ENCODE measurements at regions not wholly inside any gene's neighbourhood (a gene's known extent, or its start where the extent isn't known, plus 50 kb on each side); places are given as distances from the start of the nearest gene placed in this dataset.

DNA sequence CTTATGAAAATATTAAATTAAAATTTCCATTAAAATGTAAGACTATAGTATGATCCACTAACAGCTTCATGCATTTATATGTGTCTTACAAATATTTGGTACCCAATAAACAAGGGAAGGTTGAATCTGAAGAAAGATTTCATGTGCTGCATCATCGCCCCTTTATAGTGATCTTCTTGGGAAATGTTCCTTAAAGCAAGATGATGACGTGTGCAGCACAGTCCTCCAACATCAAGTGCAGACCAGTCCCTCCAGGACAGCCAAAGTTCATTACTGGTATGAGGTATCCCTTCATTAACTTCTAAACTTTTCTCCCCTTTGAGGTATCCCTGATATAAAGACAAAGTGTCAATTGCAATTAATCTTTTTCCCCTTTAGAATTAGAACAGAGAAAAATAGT is 567.0 kb downstream of the METTL15 start:
- Histone ChIP-seq H3K36me3 (ENCODE audit: insufficient read depth, insufficient read length, low read length) (no peaks in the 10 kb centered on the region), H3K4me3 (ENCODE audit: insufficient read length, low read depth) (no peak overlapping the region), H3K4me1 (ENCODE audit: insufficient read depth, insufficient read length) (no peaks in the 10 kb centered on the region), H3K9me3 (ENCODE audit: insufficient read depth, low read length) (no peaks in the 10 kb centered on the region), H3K9ac (ENCODE audit: insufficient read length, low read depth) (no peak overlapping the region), H3K27me3 (ENCODE audit: insufficient read depth, insufficient read length) (no peaks in the 10 kb centered on the region)
- DNase-seq (ENCODE audit: low read depth, low spot score), result no peak
- TF ChIP-seq SUZ12 (IDR thresholded peaks at IDR 0.05; ENCODE audit: extremely low read depth, insufficient read depth, insufficient read length) (no peak), ZNF274 (IDR thresholded peaks at IDR 0.05; ENCODE audit: low read depth, low read length) (no peak), YY1 (IDR thresholded peaks at IDR 0.05; ENCODE audit: insufficient read depth, insufficient read length) (no peak)

DNA sequence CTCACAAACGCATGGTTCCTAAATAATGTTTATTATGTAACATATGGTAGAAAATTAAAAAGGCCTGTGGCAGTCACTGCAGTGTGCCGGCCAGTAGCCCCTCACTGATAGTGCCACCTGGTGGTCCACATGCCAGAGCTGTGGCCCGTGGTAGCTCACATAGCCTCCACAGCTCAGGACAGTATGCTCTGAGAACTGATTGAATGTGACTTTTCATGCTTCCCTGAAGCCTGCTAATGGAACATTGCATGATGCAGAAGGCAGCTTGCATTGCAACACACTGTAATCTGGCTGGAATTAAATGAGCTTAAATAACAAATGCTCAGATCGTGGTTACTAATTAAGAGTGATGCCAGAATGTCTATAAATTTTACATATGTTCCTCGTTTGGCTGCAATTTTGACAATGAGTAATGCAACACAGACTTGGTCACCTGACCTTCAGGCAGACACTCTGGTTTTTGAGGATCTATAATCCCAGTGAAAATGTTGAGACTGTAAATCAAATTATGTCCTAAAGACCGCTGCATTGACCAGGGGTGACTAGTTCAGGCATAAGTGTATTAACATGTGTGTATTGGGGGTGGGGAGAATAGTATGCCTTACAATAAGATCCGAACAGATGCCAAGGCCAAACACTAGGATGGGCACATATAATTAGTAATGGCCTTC is 566.4 kb downstream of the METTL15 start:
- Histone ChIP-seq H3K36me3 (ENCODE audit: insufficient read depth, insufficient read length, low read length) (no peaks in the 10 kb centered on the region), H3K27me3 (ENCODE audit: insufficient read depth, insufficient read length) (no peaks in the 10 kb centered on the region), H3K4me1 (ENCODE audit: insufficient read depth, insufficient read length) (no peaks in the 10 kb centered on the region), H3K9ac (ENCODE audit: insufficient read length, low read depth) (no peak overlapping the region), H3K9me3 (ENCODE audit: insufficient read depth, low read length) (no peaks in the 10 kb centered on the region), H3K4me3 (ENCODE audit: insufficient read length, low read depth) (no peak overlapping the region)
- TF ChIP-seq ZNF274 (IDR thresholded peaks at IDR 0.05; ENCODE audit: low read depth, low read length) (no peak), SUZ12 (IDR thresholded peaks at IDR 0.05; ENCODE audit: extremely low read depth, insufficient read depth, insufficient read length) (no peak), YY1 (IDR thresholded peaks at IDR 0.05; ENCODE audit: insufficient read depth, insufficient read length) (no peak)
- peak; percentile 5 for DNase-seq (ENCODE audit: low read depth, low spot score)

DNA sequence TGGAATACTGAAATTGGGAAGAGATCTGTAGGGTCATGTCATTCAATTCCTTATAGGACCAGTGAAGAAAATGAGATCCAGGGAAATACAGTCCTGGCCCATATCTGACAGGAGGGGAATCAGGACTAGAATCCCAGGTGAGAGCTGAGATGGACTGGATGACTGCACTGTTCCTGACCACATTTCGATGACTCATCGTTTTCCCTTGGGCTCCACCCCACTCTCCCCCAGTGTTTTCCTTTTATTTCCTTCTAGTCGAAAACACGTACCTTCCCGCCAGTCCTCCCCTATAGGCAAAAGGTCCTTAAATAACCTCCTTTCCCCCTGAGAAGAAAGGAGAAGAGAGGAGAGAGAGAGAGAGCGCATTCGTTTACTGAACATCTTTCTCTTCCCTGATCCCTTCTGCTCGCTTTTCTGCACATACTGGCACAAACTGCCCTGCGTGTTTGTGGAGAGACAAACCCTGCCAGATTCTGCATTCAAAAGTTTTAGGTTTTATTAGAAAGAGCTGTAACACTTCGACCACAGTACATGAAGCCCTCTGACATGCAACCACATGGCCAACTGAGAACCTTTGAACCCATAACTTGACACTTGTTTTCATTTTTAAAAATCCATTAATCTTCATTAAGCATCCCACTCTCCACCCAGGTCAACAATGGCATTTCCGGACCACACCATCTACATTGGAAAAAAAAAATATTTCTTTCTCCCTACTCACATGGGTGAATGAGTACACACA is 565.7 kb downstream of the METTL15 start:
- Histone ChIP-seq H3K4me1 (ENCODE audit: insufficient read depth, insufficient read length) (no peaks in the 10 kb centered on the region), H3K9ac (ENCODE audit: insufficient read length, low read depth) (no peak overlapping the region), H3K4me3 (ENCODE audit: insufficient read length, low read depth) (no peak overlapping the region), H3K9me3 (ENCODE audit: insufficient read depth, low read length) (no peaks in the 10 kb centered on the region), H3K36me3 (ENCODE audit: insufficient read depth, insufficient read length, low read length) (no peaks in the 10 kb centered on the region), H3K27me3 (ENCODE audit: insufficient read depth, insufficient read length) (no peaks in the 10 kb centered on the region)
- DNase-seq (ENCODE audit: low read depth, low spot score), result no peak
- TF ChIP-seq YY1 (IDR thresholded peaks at IDR 0.05; ENCODE audit: insufficient read depth, insufficient read length) (no peak), SUZ12 (IDR thresholded peaks at IDR 0.05; ENCODE audit: extremely low read depth, insufficient read depth, insufficient read length) (no peak)

DNA sequence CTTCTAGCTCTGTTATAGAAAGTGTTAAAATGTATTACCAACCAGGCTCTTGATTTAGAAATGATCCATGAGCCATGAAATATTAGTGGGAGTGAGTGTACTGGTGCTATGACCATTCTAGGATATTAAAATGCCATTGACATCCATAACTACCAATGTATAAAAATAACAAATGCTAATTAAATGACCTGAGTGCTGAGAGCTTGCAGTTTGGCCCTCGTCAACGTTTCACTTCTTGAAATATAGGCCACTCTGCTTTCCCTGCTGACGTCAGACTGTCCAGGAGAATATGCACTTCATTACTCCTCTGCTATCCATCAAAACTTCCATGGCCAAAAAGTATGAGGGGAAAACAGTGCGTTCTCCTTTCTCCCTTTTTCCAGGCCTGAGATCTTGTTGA is 563.1 kb downstream of the METTL15 start:
- no peaks in the 10 kb centered on the region for H3K4me1 ChIP-seq (ENCODE audit: insufficient read depth, insufficient read length)
- no peak for DNase-seq (ENCODE audit: low read depth, low spot score)
- H3K36me3 ChIP-seq (ENCODE audit: insufficient read depth, insufficient read length, low read length), result no peaks in the 10 kb centered on the region
- no peak overlapping the region for H3K9ac ChIP-seq (ENCODE audit: insufficient read length, low read depth)
- H3K9me3 ChIP-seq (ENCODE audit: insufficient read depth, low read length), result no peaks in the 10 kb centered on the region
- no peak overlapping the region for H3K4me3 ChIP-seq (ENCODE audit: insufficient read length, low read depth)
- no peak for TF ChIP-seq YY1 (IDR thresholded peaks at IDR 0.05; ENCODE audit: insufficient read depth, insufficient read length)
- TF ChIP-seq ZNF274 (IDR thresholded peaks at IDR 0.05; ENCODE audit: low read depth, low read length), result no peak
- no peak for TF ChIP-seq SUZ12 (IDR thresholded peaks at IDR 0.05; ENCODE audit: extremely low read depth, insufficient read depth, insufficient read length)
- no peaks in the 10 kb centered on the region for H3K27me3 ChIP-seq (ENCODE audit: insufficient read depth, insufficient read length)

DNA sequence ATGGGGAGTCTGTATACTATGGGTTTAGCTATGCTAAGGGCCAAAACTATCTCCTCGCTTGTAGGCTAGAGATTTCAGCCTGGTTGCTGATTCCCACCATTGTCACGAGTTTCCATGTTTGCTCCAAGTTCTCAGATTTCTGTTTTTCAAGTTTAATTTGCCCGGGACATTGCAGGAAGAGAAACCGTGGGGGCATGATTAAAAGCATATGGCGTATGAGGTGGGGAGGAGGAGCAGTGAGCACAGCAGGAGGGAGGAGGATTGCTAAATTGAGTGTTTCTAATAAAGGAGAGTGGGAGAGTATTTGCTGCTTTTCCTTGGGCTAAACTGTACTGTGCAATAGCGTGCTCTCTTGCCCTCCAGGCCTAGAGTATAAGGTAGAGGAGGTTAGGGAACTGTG is 558.4 kb downstream of the METTL15 start:
- DNase-seq (ENCODE audit: low read depth, low spot score), result no peak
- Histone ChIP-seq H3K9me3 (ENCODE audit: insufficient read depth, low read length) (peaks cover 6% of the 10 kb centered on the region; the same call in 1 of the 2 replicates), H3K36me3 (ENCODE audit: insufficient read depth, insufficient read length, low read length) (no peaks in the 10 kb centered on the region), H3K4me1 (ENCODE audit: insufficient read depth, insufficient read length) (no peaks in the 10 kb centered on the region), H3K9ac (ENCODE audit: insufficient read length, low read depth) (no peak overlapping the region), H3K4me3 (ENCODE audit: insufficient read length, low read depth) (no peak overlapping the region), H3K27me3 (ENCODE audit: insufficient read depth, insufficient read length) (no peaks in the 10 kb centered on the region)
- TF ChIP-seq ZNF274 (IDR thresholded peaks at IDR 0.05; ENCODE audit: low read depth, low read length), result no peak
- TF ChIP-seq SUZ12 (IDR thresholded peaks at IDR 0.05; ENCODE audit: extremely low read depth, insufficient read depth, insufficient read length), result no peak
- TF ChIP-seq YY1 (IDR thresholded peaks at IDR 0.05; ENCODE audit: insufficient read depth, insufficient read length), result no peak

DNA sequence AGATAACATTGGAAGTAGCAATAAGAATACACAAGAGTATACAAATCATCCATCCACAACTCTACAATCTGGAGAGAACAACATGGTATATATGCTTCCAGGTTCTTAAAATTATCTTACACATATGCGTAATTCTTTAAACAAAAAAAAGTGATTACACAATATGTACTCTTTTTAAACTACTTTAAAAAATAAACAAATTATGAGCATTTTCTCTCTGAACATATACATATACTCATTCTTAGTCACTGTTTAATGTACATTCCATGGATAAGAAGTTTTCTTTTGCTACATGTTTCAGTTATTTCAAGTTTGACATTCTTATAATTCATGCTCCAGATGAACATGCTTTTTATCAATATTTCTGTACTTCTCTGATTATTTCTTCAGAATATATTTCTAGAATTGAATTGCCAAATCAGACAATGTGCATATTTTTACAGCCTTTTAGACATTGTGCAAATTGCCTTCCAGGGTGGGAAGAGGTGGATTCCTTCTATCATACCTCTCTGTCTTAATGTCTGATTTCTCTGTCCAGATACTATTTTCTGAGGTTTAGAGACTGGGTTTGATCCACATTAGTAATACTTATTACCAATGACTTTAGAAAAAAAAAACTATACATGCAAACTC is 551.6 kb downstream of the METTL15 start:
- Histone ChIP-seq H3K9me3 (ENCODE audit: insufficient read depth, low read length) (peaks cover 6% of the 10 kb centered on the region; the same call in 1 of the 2 replicates), H3K4me3 (ENCODE audit: insufficient read length, low read depth) (no peak overlapping the region), H3K9ac (ENCODE audit: insufficient read length, low read depth) (no peak overlapping the region), H3K36me3 (ENCODE audit: insufficient read depth, insufficient read length, low read length) (no peaks in the 10 kb centered on the region), H3K27me3 (ENCODE audit: insufficient read depth, insufficient read length) (no peaks in the 10 kb centered on the region), H3K4me1 (ENCODE audit: insufficient read depth, insufficient read length) (no peaks in the 10 kb centered on the region)
- TF ChIP-seq ZNF274 (IDR thresholded peaks at IDR 0.05; ENCODE audit: low read depth, low read length) (no peak), SUZ12 (IDR thresholded peaks at IDR 0.05; ENCODE audit: extremely low read depth, insufficient read depth, insufficient read length) (no peak), YY1 (IDR thresholded peaks at IDR 0.05; ENCODE audit: insufficient read depth, insufficient read length) (no peak)
- no peak for DNase-seq (ENCODE audit: low read depth, low spot score)

DNA sequence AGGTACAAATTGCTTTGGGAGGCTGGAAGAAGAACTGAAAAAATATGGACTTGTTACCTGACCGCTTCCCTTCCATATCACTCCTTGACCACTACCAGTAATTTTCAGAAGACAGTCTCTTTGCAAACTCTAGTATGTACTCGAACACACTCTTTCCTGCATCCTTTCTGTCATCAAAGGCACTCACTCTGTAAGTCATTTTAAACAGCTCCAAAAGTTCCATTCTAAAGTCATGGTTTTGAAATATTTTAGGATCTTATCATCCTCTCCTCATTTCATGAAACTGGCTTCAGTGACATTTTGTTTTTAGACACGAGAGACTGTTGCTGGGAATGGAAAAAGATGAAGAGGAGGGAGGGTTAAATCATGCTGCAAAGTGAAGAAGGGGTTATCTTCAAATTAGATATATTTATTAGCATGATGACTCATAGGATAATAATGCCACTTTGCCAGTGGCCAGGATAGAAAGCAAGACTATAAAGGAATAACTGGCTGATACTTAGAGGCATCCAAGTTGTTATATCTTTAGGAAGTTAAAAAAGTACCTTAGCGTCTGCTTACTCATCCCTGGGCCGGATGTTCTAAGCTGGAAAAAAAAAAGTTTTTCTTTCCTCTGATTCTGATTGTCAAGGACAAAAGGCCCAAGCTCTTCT is 549.3 kb downstream of the METTL15 start:
- H3K36me3 ChIP-seq (ENCODE audit: insufficient read depth, insufficient read length, low read length), result no peaks in the 10 kb centered on the region
- H3K9ac ChIP-seq (ENCODE audit: insufficient read length, low read depth), result no peak overlapping the region
- H3K27me3 ChIP-seq (ENCODE audit: insufficient read depth, insufficient read length), result no peaks in the 10 kb centered on the region
- no peak for DNase-seq (ENCODE audit: low read depth, low spot score)
- H3K4me3 ChIP-seq (ENCODE audit: insufficient read length, low read depth), result no peak overlapping the region
- TF ChIP-seq SUZ12 (IDR thresholded peaks at IDR 0.05; ENCODE audit: extremely low read depth, insufficient read depth, insufficient read length) (no peak), YY1 (IDR thresholded peaks at IDR 0.05; ENCODE audit: insufficient read depth, insufficient read length) (no peak), ZNF274 (IDR thresholded peaks at IDR 0.05; ENCODE audit: low read depth, low read length) (no peak)
- no peaks in the 10 kb centered on the region for H3K9me3 ChIP-seq (ENCODE audit: insufficient read depth, low read length)
- no peaks in the 10 kb centered on the region for H3K4me1 ChIP-seq (ENCODE audit: insufficient read depth, insufficient read length)

Measured in NT2/D1 (cell line).